ENCODE measurements at regions not wholly inside any gene's neighbourhood (a gene's known extent, or its start where the extent isn't known, plus 50 kb on each side); places are given as distances from the start of the nearest gene placed in this dataset.
"Not testable (repeated sequence)": the region's sequence is repeated elsewhere in the genome, so short reads cannot be mapped to it uniquely, and the experiment has no call there.

- no peak for DNase-seq (ENCODE audit: low spot score)
These were observed 309.1 kb downstream of the LMBRD1 start for GRCh38 chr6:69487688-69488087.

- DNase-seq (ENCODE audit: low spot score), result no peak
These were observed 329.7 kb downstream of the LMBRD1 start for GRCh38 chr6:69466979-69467570.

- no peak for DNase-seq (ENCODE audit: low spot score)
These were observed 330.9 kb downstream of the LMBRD1 start for GRCh38 chr6:69465866-69466265.

- DNase-seq (ENCODE audit: low spot score), result peak; percentile 45
These were observed 340.7 kb downstream of the LMBRD1 start for GRCh38 chr6:69456086-69456485.

- not testable (repeated sequence) for DNase-seq (ENCODE audit: low spot score)
These were observed 342.2 kb downstream of the LMBRD1 start for GRCh38 chr6:69454619-69455018.

GRCh38 chr6:69450493-69450892, 346.3 kb downstream of the LMBRD1 start:
- DNase-seq (ENCODE audit: low spot score), result not testable (repeated sequence)

GRCh38 chr6:69449887-69450286, 346.9 kb downstream of the LMBRD1 start:
- DNase-seq (ENCODE audit: low spot score), result no peak
